GM12878 (cell line): ENCODE measurements at regions not wholly inside any gene's neighbourhood (a gene's known extent, or its start where the extent isn't known, plus 50 kb on each side); places are given as distances from the start of the nearest gene placed in this dataset.

Experiments used
- CBFB ChIP-seq: IDR thresholded peaks from 2 replicates; pipeline ENCODE4 v1.6.1; 2016; ENCODE audit warnings: antibody characterized with exemption, low read depth
- IKZF2 ChIP-seq, 2 experiments: fragments of 450-650 bp; IDR thresholded peaks; 2 replicates each; pipeline ENCODE4 v1.6.1; 2017; ENCODE audit warnings: mild to moderate bottlenecking in 2 of 2, moderate library complexity in 2 of 2
- PML ChIP-seq: IDR thresholded peaks from 2 replicates; pipeline ENCODE4 v1.6.1; 2012; ENCODE audit warnings: low read length, inconsistent platforms
- POLR2AphosphoS5 ChIP-seq: IDR thresholded peaks from 2 replicates; pipeline ENCODE4 v1.6.1; 2011; ENCODE audit warnings: mild to moderate bottlenecking, low read length, inconsistent platforms
- SIN3A ChIP-seq: IDR thresholded peaks from 2 replicates; pipeline ENCODE4 v1.6.1; 2012; ENCODE audit warnings: low read depth, low read length, improper control_type of control experiment
- SIX5 ChIP-seq: IDR thresholded peaks from 2 replicates; pipeline ENCODE4 v1.6.1; 2011; ENCODE audit warnings: mild to moderate bottlenecking, low read depth, low read length, moderate library complexity; ENCODE audit not compliant: severe bottlenecking
- SUPT20H ChIP-seq: IDR thresholded peaks from 2 replicates; pipeline ENCODE4 v1.6.1; 2011; ENCODE audit warnings: low read depth, mild to moderate bottlenecking, low read length, moderate library complexity, borderline replicate concordance; ENCODE audit not compliant: control insufficient read depth
- TF ChIP-seq, protein P1 (sequence below), 3 experiments: IDR thresholded peaks in 2 of 3; conservative IDR thresholded peaks in 1 of 3; 2 replicates each; pipeline ENCODE4 v1.5.1; 2011; ENCODE audit warnings: low read depth in 3 of 3, low read length in 3 of 3, mild to moderate bottlenecking in 3 of 3, control low read depth in 2 of 3, moderate library complexity in 2 of 3, inconsistent platforms in 1 of 3, mixed read lengths in 1 of 3; ENCODE audit not compliant: control insufficient read depth in 2 of 3, insufficient read depth in 1 of 3; ENCODE audit errors: extremely low read depth in 1 of 3

DNA sequence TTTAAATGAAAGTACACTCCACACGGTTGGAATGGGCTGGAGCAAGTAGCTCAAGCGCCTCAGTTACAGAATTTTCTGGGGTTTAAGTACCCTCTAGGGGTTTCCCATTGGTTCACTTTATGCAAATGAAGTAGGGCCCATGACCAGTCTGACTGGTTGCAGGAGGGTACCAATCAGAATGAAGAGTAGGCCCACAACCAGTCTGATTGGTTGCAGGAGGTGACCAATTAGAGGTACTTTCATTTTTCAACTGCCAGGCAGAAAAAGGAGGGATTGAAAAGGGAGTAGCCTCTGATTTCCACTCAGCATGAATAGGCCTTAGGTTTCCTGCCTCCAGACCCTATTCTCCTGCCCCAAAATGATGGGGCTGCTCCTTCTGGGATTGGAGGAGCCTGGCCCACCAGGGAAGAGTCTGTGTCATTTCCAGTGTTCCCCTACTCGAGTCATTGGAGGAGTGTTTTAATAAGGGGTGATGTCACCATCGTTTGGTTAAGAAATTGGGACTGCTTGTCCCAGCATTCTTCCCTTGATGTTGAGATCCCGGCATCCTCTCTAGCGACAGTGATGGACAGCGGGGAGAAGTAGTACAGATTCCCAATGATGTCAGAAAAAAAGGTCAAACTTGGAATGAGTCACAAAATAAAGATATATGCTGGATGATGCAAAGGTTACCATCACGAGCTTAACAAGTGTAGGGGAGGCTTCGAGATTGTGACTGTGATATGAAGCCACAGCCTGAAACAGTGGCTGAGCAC is 210.4 kb downstream of the SH3BP4 start:
- TF ChIP-seq CBFB (no peak), IKZF2 (IDR thresholded peaks at IDR 0.05) (no peak), POLR2AphosphoS5 (no peak), SIN3A (no peak), SIX5 (no peak), PML (no peak), SUPT20H (no peak)
- TF ChIP-seq, protein P1, sequence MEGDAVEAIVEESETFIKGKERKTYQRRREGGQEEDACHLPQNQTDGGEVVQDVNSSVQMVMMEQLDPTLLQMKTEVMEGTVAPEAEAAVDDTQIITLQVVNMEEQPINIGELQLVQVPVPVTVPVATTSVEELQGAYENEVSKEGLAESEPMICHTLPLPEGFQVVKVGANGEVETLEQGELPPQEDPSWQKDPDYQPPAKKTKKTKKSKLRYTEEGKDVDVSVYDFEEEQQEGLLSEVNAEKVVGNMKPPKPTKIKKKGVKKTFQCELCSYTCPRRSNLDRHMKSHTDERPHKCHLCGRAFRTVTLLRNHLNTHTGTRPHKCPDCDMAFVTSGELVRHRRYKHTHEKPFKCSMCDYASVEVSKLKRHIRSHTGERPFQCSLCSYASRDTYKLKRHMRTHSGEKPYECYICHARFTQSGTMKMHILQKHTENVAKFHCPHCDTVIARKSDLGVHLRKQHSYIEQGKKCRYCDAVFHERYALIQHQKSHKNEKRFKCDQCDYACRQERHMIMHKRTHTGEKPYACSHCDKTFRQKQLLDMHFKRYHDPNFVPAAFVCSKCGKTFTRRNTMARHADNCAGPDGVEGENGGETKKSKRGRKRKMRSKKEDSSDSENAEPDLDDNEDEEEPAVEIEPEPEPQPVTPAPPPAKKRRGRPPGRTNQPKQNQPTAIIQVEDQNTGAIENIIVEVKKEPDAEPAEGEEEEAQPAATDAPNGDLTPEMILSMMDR (IDR thresholded peaks at IDR 0.05 in 2 of 3, conservative IDR thresholded peaks at IDR 0.05 in 1 of 3; ENCODE audit: control insufficient read depth in 2 of 3, extremely low read depth in 1 of 3, insufficient read depth in 1 of 3, low read depth in 3 of 3, low read length in 3 of 3), result no peak
